Keratinocyte (primary cell): ENCODE measurements at regions not wholly inside any gene's neighbourhood (a gene's known extent, or its start where the extent isn't known, plus 50 kb on each side); places are given as distances from the start of the nearest gene placed in this dataset.

Source experiments
- DNase-seq: peaks from one replicate; pipeline ENCODE4 v3.0.0-alpha.2; 2011; ENCODE audit warnings: low read depth, missing footprints, low spot score
- FAIRE-seq: peaks from 2 replicates; lab custom pipeline; 2011; peaks lifted over from hg19 to GRCh38; lab: Jason Lieb, UNC
- H2AFZ ChIP-seq: 2 replicates; pipeline ENCODE4 v1.6.0; 2012; ENCODE audit warnings: low read length, control low read depth, inconsistent platforms; ENCODE audit not compliant: control insufficient read depth
- H3K27ac ChIP-seq: 2 replicates; pipeline ENCODE4 v1.5.1; 2011; ENCODE audit warnings: low read length; ENCODE audit not compliant: control insufficient read depth, insufficient read depth
- H3K27me3 ChIP-seq: 3 replicates; pipeline ENCODE4 v1.6.0; 2011; ENCODE audit warnings: low read length; ENCODE audit not compliant: control insufficient read depth, insufficient read depth; ENCODE audit errors: extremely low read depth
- H3K36me3 ChIP-seq, 2 experiments: 2 replicates in 1 of 2; 3 replicates in 1 of 2; pipeline ENCODE4 v1.5.1; 2011; ENCODE audit warnings: low read length in 2 of 2, mild to moderate bottlenecking in 1 of 2; ENCODE audit not compliant: control insufficient read depth in 2 of 2, insufficient read depth in 2 of 2; ENCODE audit errors: extremely low read depth in 1 of 2
- H3K4me1 ChIP-seq: 3 replicates; pipeline ENCODE4 v1.5.1; 2011; ENCODE audit warnings: low read length; ENCODE audit not compliant: control insufficient read depth, insufficient read depth; ENCODE audit errors: extremely low read depth
- H3K4me2 ChIP-seq: 3 replicates; pipeline ENCODE4 v1.6.0; 2011; ENCODE audit warnings: low read depth, low read length; ENCODE audit not compliant: control insufficient read depth, insufficient read depth; ENCODE audit errors: extremely low read depth
- H3K4me3 ChIP-seq, 3 experiments: fragments of 200-600 bp in 1 of 3; sonication (generic) in 1 of 3; 2 replicates in 2 of 3; 3 replicates in 1 of 3; pipeline ENCODE4 v1.5.1; 2011 to 2016; ENCODE audit warnings: low read length in 3 of 3, mild to moderate bottlenecking in 3 of 3, control low read depth in 2 of 3, inconsistent platforms in 1 of 3, low read depth in 1 of 3, mixed read lengths in 1 of 3, mixed run types in 1 of 3, moderate library complexity in 1 of 3; ENCODE audit not compliant: control insufficient read depth in 2 of 3, insufficient read depth in 2 of 3; ENCODE audit errors: extremely low read depth in 1 of 3
- H3K79me2 ChIP-seq: 2 replicates; pipeline ENCODE4 v1.6.0; 2012; ENCODE audit warnings: low read length; ENCODE audit not compliant: control insufficient read depth, insufficient read depth
- H3K9ac ChIP-seq: 3 replicates; pipeline ENCODE4 v1.6.0; 2011; ENCODE audit warnings: low read length; ENCODE audit not compliant: control insufficient read depth, insufficient read depth; ENCODE audit errors: extremely low read depth
- H3K9me1 ChIP-seq: 3 replicates; pipeline ENCODE4 v1.6.0; 2011; ENCODE audit warnings: low read length; ENCODE audit not compliant: control insufficient read depth, insufficient read depth; ENCODE audit errors: extremely low read depth
- H3K9me3 ChIP-seq: 2 replicates; pipeline ENCODE4 v1.5.1; 2012; ENCODE audit warnings: low read depth, low read length; ENCODE audit not compliant: control insufficient read depth
- H4K20me1 ChIP-seq: 3 replicates; pipeline ENCODE4 v1.6.0; 2011; ENCODE audit warnings: low read length; ENCODE audit not compliant: control insufficient read depth, insufficient read depth; ENCODE audit errors: extremely low read depth
- EZH2 ChIP-seq: IDR thresholded peaks from one replicate; pipeline ENCODE4 v1.6.1; 2012; ENCODE audit warnings: inconsistent platforms, mild to moderate bottlenecking, low read length, moderate library complexity
- dilution Hi-C: fragments of 300-500 bp; cut with MboI; formaldehyde crosslinking; loops from one replicate; pipeline ENCODE4 v1.7.0; 2020; ENCODE audit warnings: low sequenced_read_pairs; ENCODE audit not compliant: extremely low pct_ligation_motif_present
- TF ChIP-seq, protein P1 (sequence below), 3 experiments: IDR thresholded peaks in 1 of 3; conservative IDR thresholded peaks in 1 of 3; optimal IDR thresholded peaks in 1 of 3; 2 replicates in 2 of 3; 3 replicates in 1 of 3; pipeline versions ENCODE3 to v1.5.1; 2011; ENCODE audit warnings: low read length in 3 of 3, mild to moderate bottlenecking in 3 of 3, moderate library complexity in 2 of 3, control low read depth in 1 of 3, inconsistent platforms in 1 of 3; ENCODE audit not compliant: insufficient read depth in 2 of 3; ENCODE audit errors: extremely low read depth in 1 of 3

DNA sequence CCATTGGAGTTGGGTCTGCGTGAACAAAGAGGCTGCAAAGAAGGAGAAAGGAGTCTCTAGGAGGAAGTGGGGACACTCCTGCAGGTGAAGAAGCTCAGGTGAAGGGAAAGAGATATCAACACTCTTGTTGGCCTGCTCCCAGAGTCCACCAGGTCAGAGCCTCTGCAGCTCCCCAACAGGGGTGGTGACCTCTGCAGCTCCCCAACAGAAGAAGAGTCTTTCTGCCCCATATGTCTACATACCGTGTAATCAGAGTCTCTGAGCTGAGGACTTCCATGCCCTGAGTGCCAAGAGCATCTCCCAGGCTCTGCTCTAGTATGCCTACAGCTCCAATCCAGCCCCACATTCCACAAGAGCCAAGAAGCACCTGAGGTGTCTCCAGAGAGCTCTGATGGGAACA, 67.4 kb upstream of the TRPC7 start:
- TF ChIP-seq EZH2, result no peak
- TF ChIP-seq, protein P1, sequence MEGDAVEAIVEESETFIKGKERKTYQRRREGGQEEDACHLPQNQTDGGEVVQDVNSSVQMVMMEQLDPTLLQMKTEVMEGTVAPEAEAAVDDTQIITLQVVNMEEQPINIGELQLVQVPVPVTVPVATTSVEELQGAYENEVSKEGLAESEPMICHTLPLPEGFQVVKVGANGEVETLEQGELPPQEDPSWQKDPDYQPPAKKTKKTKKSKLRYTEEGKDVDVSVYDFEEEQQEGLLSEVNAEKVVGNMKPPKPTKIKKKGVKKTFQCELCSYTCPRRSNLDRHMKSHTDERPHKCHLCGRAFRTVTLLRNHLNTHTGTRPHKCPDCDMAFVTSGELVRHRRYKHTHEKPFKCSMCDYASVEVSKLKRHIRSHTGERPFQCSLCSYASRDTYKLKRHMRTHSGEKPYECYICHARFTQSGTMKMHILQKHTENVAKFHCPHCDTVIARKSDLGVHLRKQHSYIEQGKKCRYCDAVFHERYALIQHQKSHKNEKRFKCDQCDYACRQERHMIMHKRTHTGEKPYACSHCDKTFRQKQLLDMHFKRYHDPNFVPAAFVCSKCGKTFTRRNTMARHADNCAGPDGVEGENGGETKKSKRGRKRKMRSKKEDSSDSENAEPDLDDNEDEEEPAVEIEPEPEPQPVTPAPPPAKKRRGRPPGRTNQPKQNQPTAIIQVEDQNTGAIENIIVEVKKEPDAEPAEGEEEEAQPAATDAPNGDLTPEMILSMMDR (optimal IDR thresholded peaks at IDR 0.05 in 1 of 3, IDR thresholded peaks at IDR 0.05 in 1 of 3, conservative IDR thresholded peaks at IDR 0.05 in 1 of 3; ENCODE audit: extremely low read depth in 1 of 3, insufficient read depth in 2 of 3, low read length in 3 of 3), result no peak
- Histone ChIP-seq H3K9me3 (no peaks in the 10 kb centered on the region), H3K4me3 (no peak overlapping the region), H4K20me1 (no peaks in the 10 kb centered on the region), H3K36me3 (no peaks in the 10 kb centered on the region), H3K27me3 (no peaks in the 10 kb centered on the region), H2AFZ (no peak overlapping the region), H3K4me1 (no peaks in the 10 kb centered on the region), H3K9me1 (no peaks in the 10 kb centered on the region), H3K79me2 (no peaks in the 10 kb centered on the region), H3K4me2 (no peak overlapping the region), H3K9ac (no peak overlapping the region), H3K27ac (no peak overlapping the region)
- no peak for FAIRE-seq
- dilution Hi-C loops, result no loop called here
- DNase-seq, result no peak

DNA sequence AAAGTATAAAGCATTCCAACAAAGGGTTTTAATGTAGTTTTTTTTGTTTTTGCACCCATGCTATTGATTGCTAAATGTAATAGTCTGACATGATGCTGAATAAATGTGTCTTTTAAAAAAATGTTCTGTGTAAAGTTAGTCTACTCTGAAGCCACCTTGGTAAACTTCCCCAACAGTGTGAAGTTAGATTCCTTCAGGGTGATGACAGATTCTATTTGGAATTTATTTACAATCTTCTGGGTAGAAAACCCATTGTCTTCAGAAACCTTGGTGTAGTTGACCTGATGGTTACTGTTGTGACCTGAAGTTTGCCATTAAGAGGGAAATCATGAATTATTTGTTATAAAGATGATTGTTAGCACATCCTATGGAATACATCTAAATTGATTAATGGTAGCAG, 64.7 kb upstream of the TRPC7 start:
- FAIRE-seq (no peak), DNase-seq (no peak)
- H4K20me1 ChIP-seq, result no peaks in the 10 kb centered on the region
- no peak overlapping the region for H3K4me3 ChIP-seq
- no peaks in the 10 kb centered on the region for H3K79me2 ChIP-seq
- H2AFZ ChIP-seq, result no peak overlapping the region
- TF ChIP-seq EZH2, result no peak
- TF ChIP-seq, protein P1 (optimal IDR thresholded peaks at IDR 0.05 in 1 of 3, IDR thresholded peaks at IDR 0.05 in 1 of 3, conservative IDR thresholded peaks at IDR 0.05 in 1 of 3; ENCODE audit: extremely low read depth in 1 of 3, insufficient read depth in 2 of 3, low read length in 3 of 3), result no peak
- no peaks in the 10 kb centered on the region for H3K9me3 ChIP-seq
- no peak overlapping the region for H3K9ac ChIP-seq
- H3K27me3 ChIP-seq, result no peaks in the 10 kb centered on the region
- no peaks in the 10 kb centered on the region for H3K4me1 ChIP-seq
- no peaks in the 10 kb centered on the region for H3K9me1 ChIP-seq
- H3K27ac ChIP-seq, result no peak overlapping the region
- no peak overlapping the region for H3K4me2 ChIP-seq
- dilution Hi-C loops, result no loop called here
- H3K36me3 ChIP-seq, result no peaks in the 10 kb centered on the region
